Neural cell (in vitro differentiated cells): ENCODE measurements at regions not wholly inside any gene's neighbourhood (a gene's known extent, or its start where the extent isn't known, plus 50 kb on each side); places are given as distances from the start of the nearest gene placed in this dataset.

Source experiments
- H2AFZ ChIP-seq: fragments of 200-600, 300-800 bp; sonication (generic), shearing (Covaris generic); 2 replicates; pipeline ENCODE4 v1.6.0; 2014; ENCODE audit warnings: low read depth, mild to moderate bottlenecking, antibody characterized with exemption, low read length, moderate library complexity
- H3F3A ChIP-seq: fragments of 200-600 bp; shearing (Covaris generic); 2 replicates; pipeline ENCODE4 v1.6.1; 2016; ENCODE audit warnings: mild to moderate bottlenecking, moderate library complexity, mixed read lengths, antibody characterized with exemption, low read length; ENCODE audit not compliant: insufficient read depth, poor library complexity, severe bottlenecking
- H3K27ac ChIP-seq: fragments of 200-600, 300-800 bp; sonication (generic), shearing (Covaris generic); 2 replicates; pipeline ENCODE4 v1.5.1; 2014; ENCODE audit warnings: mild to moderate bottlenecking, low read length, moderate library complexity
- H3K27me3 ChIP-seq: fragments of 300-800, 200-600 bp; sonication (generic), shearing (Covaris generic); 2 replicates; pipeline ENCODE4 v1.6.0; 2014; ENCODE audit warnings: mild to moderate bottlenecking, low read depth, low read length, moderate library complexity; ENCODE audit not compliant: insufficient read depth
- H3K36me3 ChIP-seq: fragments of 300-800, 200-600 bp; sonication (generic), shearing (Covaris generic); 2 replicates; pipeline ENCODE4 v1.5.1; 2014; ENCODE audit warnings: mild to moderate bottlenecking, antibody characterized with exemption, low read length, moderate library complexity; ENCODE audit not compliant: insufficient read depth
- H3K4me2 ChIP-seq: fragments of 300-800, 200-600 bp; sonication (generic), shearing (Covaris generic); 2 replicates; pipeline ENCODE4 v1.6.0; 2014; ENCODE audit warnings: mild to moderate bottlenecking, low read length
- H3K4me3 ChIP-seq: fragments of 300-800, 200-600 bp; sonication (generic), shearing (Covaris generic); 2 replicates; pipeline ENCODE4 v1.5.1; 2014; ENCODE audit warnings: mild to moderate bottlenecking, low read length, moderate library complexity
- H3K79me2 ChIP-seq: fragments of 200-600 bp; shearing (Covaris generic); replicated peaks from 2 replicates; pipeline ENCODE4 v1.6.0; 2014; ENCODE audit warnings: mild to moderate bottlenecking, low read length, moderate library complexity; ENCODE audit not compliant: insufficient read depth
- H3K9ac ChIP-seq: fragments of 300-800, 200-600 bp; sonication (generic), shearing (Covaris generic); 2 replicates; pipeline ENCODE4 v1.6.1; 2016; ENCODE audit warnings: mild to moderate bottlenecking, low read length, mixed read lengths
- H3K9me2 ChIP-seq: fragments of 200-600 bp; shearing (Covaris generic); 2 replicates; pipeline ENCODE4 v1.6.1; 2016; ENCODE audit warnings: mild to moderate bottlenecking, low read length, mixed read lengths; ENCODE audit not compliant: insufficient read depth
- H3K9me3 ChIP-seq: fragments of 200-600, 300-800 bp; sonication (generic), shearing (Covaris generic); 2 replicates; pipeline ENCODE4 v1.6.1; 2016; ENCODE audit warnings: mild to moderate bottlenecking, mixed run types, low read length, moderate library complexity, mixed read lengths
- H4K20me1 ChIP-seq: fragments of 200-600 bp; shearing (Covaris generic); 2 replicates; pipeline ENCODE4 v1.6.1; 2016; ENCODE audit warnings: mild to moderate bottlenecking, mixed run types; ENCODE audit not compliant: insufficient read depth
- EP300 ChIP-seq: fragments of 450-650 bp; conservative IDR thresholded peaks from 2 replicates; pipeline ENCODE4 v1.6.1; 2014; ENCODE audit warnings: antibody characterized with exemption, mild to moderate bottlenecking, moderate library complexity; ENCODE audit not compliant: poor library complexity, severe bottlenecking
- EZH2 ChIP-seq: fragments of 200-600, 300-800 bp; shearing (Covaris generic), sonication (generic); IDR thresholded peaks from 2 replicates; pipeline ENCODE4 v1.6.1; 2014; ENCODE audit warnings: antibody characterized with exemption, low read length, borderline replicate concordance, mild to moderate bottlenecking; ENCODE audit not compliant: insufficient read depth, poor library complexity, severe bottlenecking
- MXI1 ChIP-seq: fragments of 450-650 bp; conservative IDR thresholded peaks from 2 replicates; pipeline ENCODE4 v1.6.1; 2014; ENCODE audit warnings: antibody characterized with exemption, mild to moderate bottlenecking; ENCODE audit not compliant: poor library complexity, severe bottlenecking
- POLR2AphosphoS5 ChIP-seq: IDR thresholded peaks from 2 replicates; pipeline ENCODE4 v1.6.1; 2012
- RAD21 ChIP-seq: fragments of 450-650 bp; conservative IDR thresholded peaks from 2 replicates; pipeline ENCODE4 v1.6.1; 2014; ENCODE audit warnings: antibody characterized with exemption, mild to moderate bottlenecking, moderate library complexity
- SMC3 ChIP-seq: fragments of 450-650 bp; conservative IDR thresholded peaks from 2 replicates; pipeline ENCODE4 v1.6.1; 2014; ENCODE audit warnings: antibody characterized with exemption, mild to moderate bottlenecking, moderate library complexity; ENCODE audit not compliant: poor library complexity
- TAF1 ChIP-seq: IDR thresholded peaks from 2 replicates; pipeline ENCODE4 v1.6.1; 2012; ENCODE audit warnings: low read depth
- TF ChIP-seq, protein P1 (sequence below): IDR thresholded peaks from 2 replicates; pipeline ENCODE4 v1.6.1; 2012; ENCODE audit warnings: borderline replicate concordance
- TF ChIP-seq, protein P2 (sequence below): fragments of 450-650 bp; IDR thresholded peaks from 2 replicates; pipeline ENCODE4 v1.5.1; 2014; ENCODE audit warnings: antibody characterized with exemption, mild to moderate bottlenecking, moderate library complexity; ENCODE audit not compliant: poor library complexity, severe bottlenecking

DNA sequence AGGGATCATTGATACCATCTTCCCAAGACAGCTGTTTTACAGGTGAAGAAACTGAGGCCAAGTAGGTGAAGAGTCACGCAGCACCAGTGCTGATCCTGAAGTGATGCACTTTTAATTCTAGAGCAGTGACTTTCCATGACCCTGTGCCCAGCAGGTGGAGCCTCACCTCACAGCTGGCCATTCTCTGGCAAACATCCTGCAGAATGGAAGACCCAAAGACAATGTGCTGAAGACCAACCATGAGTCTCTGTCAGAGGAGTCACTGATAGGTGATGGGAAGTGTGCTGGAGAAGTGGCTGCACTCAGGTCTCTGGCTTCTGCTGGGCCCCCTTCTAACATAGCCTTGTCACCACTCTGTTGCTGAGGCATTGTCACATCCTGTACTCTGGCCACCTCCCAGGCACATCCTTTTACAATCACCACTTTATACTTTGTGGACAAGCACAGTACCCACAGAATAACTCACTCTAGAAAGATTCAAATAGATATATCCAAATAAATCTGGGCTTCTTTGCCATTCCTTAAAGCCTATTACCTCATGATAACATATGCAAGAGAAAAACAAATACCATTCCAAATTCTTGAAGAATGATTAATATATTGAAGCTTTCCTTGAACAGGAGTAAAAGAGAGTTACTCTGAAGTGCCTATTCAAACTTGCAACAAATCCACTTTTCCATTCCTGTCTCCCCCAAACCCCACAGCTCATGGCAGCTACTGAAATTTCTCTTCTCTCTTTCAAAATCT lies 64.1 kb upstream of the SCOC start:
- Histone ChIP-seq H3K27ac (no peak overlapping the region), H3K27me3 (no peaks in the 10 kb centered on the region)

GRCh38 chr4:140308366-140309123 lies 64.9 kb upstream of the SCOC start:
- Histone ChIP-seq H3K9ac (no peak overlapping the region), H3K27ac (no peak overlapping the region), H2AFZ (no peak overlapping the region), H3K9me2 (no peaks in the 10 kb centered on the region), H3K9me3 (no peaks in the 10 kb centered on the region), H3K4me2 (no peak overlapping the region), H3F3A (no peaks in the 10 kb centered on the region), H4K20me1 (no peaks in the 10 kb centered on the region), H3K36me3 (no peaks in the 10 kb centered on the region), H3K79me2 (no peaks in the 10 kb centered on the region), H3K4me3 (no peak overlapping the region), H3K27me3 (no peaks in the 10 kb centered on the region)
- TF ChIP-seq POLR2AphosphoS5 = no peak
- no peak for TF ChIP-seq TAF1
- no peak for TF ChIP-seq EZH2
- TF ChIP-seq MXI1 = no peak
- TF ChIP-seq EP300 = no peak
- no peak for TF ChIP-seq SMC3
- TF ChIP-seq RAD21 = no peak
- TF ChIP-seq, protein P1, sequence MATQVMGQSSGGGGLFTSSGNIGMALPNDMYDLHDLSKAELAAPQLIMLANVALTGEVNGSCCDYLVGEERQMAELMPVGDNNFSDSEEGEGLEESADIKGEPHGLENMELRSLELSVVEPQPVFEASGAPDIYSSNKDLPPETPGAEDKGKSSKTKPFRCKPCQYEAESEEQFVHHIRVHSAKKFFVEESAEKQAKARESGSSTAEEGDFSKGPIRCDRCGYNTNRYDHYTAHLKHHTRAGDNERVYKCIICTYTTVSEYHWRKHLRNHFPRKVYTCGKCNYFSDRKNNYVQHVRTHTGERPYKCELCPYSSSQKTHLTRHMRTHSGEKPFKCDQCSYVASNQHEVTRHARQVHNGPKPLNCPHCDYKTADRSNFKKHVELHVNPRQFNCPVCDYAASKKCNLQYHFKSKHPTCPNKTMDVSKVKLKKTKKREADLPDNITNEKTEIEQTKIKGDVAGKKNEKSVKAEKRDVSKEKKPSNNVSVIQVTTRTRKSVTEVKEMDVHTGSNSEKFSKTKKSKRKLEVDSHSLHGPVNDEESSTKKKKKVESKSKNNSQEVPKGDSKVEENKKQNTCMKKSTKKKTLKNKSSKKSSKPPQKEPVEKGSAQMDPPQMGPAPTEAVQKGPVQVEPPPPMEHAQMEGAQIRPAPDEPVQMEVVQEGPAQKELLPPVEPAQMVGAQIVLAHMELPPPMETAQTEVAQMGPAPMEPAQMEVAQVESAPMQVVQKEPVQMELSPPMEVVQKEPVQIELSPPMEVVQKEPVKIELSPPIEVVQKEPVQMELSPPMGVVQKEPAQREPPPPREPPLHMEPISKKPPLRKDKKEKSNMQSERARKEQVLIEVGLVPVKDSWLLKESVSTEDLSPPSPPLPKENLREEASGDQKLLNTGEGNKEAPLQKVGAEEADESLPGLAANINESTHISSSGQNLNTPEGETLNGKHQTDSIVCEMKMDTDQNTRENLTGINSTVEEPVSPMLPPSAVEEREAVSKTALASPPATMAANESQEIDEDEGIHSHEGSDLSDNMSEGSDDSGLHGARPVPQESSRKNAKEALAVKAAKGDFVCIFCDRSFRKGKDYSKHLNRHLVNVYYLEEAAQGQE = no peak

More for the DNA sequence above, 64.1 kb upstream of the SCOC start:
- H4K20me1 ChIP-seq = no peaks in the 10 kb centered on the region
- H2AFZ ChIP-seq = no peak overlapping the region
- H3K79me2 ChIP-seq = no peaks in the 10 kb centered on the region
- H3F3A ChIP-seq = no peaks in the 10 kb centered on the region
- TF ChIP-seq TAF1 = no peak
- TF ChIP-seq EP300 = no peak
- no peak for TF ChIP-seq SMC3
- TF ChIP-seq, protein P1 = no peak
- no peak for TF ChIP-seq EZH2
- TF ChIP-seq MXI1 = no peak
- TF ChIP-seq RAD21 = no peak
- TF ChIP-seq POLR2AphosphoS5 = no peak
- TF ChIP-seq, protein P2, sequence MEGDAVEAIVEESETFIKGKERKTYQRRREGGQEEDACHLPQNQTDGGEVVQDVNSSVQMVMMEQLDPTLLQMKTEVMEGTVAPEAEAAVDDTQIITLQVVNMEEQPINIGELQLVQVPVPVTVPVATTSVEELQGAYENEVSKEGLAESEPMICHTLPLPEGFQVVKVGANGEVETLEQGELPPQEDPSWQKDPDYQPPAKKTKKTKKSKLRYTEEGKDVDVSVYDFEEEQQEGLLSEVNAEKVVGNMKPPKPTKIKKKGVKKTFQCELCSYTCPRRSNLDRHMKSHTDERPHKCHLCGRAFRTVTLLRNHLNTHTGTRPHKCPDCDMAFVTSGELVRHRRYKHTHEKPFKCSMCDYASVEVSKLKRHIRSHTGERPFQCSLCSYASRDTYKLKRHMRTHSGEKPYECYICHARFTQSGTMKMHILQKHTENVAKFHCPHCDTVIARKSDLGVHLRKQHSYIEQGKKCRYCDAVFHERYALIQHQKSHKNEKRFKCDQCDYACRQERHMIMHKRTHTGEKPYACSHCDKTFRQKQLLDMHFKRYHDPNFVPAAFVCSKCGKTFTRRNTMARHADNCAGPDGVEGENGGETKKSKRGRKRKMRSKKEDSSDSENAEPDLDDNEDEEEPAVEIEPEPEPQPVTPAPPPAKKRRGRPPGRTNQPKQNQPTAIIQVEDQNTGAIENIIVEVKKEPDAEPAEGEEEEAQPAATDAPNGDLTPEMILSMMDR = no peak
- H3K9ac ChIP-seq = no peak overlapping the region
- no peaks in the 10 kb centered on the region for H3K36me3 ChIP-seq
- H3K9me3 ChIP-seq = no peaks in the 10 kb centered on the region
- no peaks in the 10 kb centered on the region for H3K9me2 ChIP-seq
- H3K4me2 ChIP-seq = no peak overlapping the region
- no peak overlapping the region for H3K4me3 ChIP-seq
